GM12891 (cell line): ENCODE measurements at regions not wholly inside any gene's neighbourhood (a gene's known extent, or its start where the extent isn't known, plus 50 kb on each side); places are given as distances from the start of the nearest gene placed in this dataset.

Experiments
- PAX5 ChIP-seq: IDR thresholded peaks from 2 replicates; pipeline ENCODE4 v1.6.1; 2011; ENCODE audit warnings: low read length, moderate library complexity, mild to moderate bottlenecking; ENCODE audit not compliant: insufficient read depth, severe bottlenecking
- POLR2A ChIP-seq: IDR thresholded peaks from 2 replicates; pipeline ENCODE4 v1.6.1; 2011; ENCODE audit warnings: low read depth, low read length, control low read depth
- POLR2AphosphoS5 ChIP-seq: IDR thresholded peaks from 2 replicates; pipeline ENCODE4 v1.6.1; 2011; ENCODE audit warnings: low read depth, low read length, control low read depth
- POU2F2 ChIP-seq: IDR thresholded peaks from 2 replicates; pipeline ENCODE4 v1.6.1; 2011; ENCODE audit warnings: low read depth, mild to moderate bottlenecking, control low read depth, low read length, moderate library complexity
- SPI1 ChIP-seq: IDR thresholded peaks from 2 replicates; pipeline ENCODE4 v1.6.1; 2011; ENCODE audit warnings: low read depth, low read length, control low read depth
- TAF1 ChIP-seq: IDR thresholded peaks from 2 replicates; pipeline ENCODE4 v1.6.1; 2011; ENCODE audit warnings: low read depth, low read length, control low read depth

DNA sequence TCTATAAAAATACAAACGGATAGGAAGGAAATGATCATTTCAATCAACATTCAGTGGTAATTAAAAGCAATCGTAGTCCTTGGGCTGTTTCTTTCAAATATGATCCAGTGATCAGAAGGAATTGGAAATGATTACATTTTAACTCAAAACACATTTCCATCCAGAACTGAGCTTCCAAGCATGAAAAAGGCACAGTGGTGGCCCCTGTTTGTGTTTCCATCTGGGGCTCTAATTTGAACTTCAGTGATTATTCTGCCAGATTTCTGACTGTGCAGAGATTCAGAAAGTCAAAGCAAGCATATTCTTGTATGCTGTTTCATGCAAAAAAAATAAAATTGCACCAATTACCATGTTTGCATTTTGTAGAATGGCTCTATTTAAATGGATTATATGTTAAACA lies 157.0 kb upstream of the LMNTD1 start:
- TF ChIP-seq POLR2A (no peak), POLR2AphosphoS5 (no peak), TAF1 (no peak), SPI1 (no peak), PAX5 (no peak), POU2F2 (no peak)
